ENCODE measurements at regions not wholly inside any gene's neighbourhood (a gene's known extent, or its start where the extent isn't known, plus 50 kb on each side); places are given as distances from the start of the nearest gene placed in this dataset.

GRCh38 chr9:26605367-26605766 lies 287.2 kb downstream of the CAAP1 start:
- Histone ChIP-seq H3K27ac (ENCODE audit: low read depth, low read length) (no peak overlapping the region), H3K4me1 (ENCODE audit: insufficient read depth, low read length) (no peaks in the 10 kb centered on the region), H3K36me3 (ENCODE audit: insufficient read depth, low read length) (no peaks in the 10 kb centered on the region), H3K9me3 (ENCODE audit: low read length) (no peaks in the 10 kb centered on the region), H3K9ac (ENCODE audit: low read length) (no peak overlapping the region), H3K4me3 (ENCODE audit: low read depth in 1 of 2, low read length in 2 of 2) (no peak overlapping the region), H3K27me3 (ENCODE audit: control insufficient read depth in 1 of 2, insufficient read depth in 2 of 2, low read length in 2 of 2) (no peaks in the 10 kb centered on the region)

DNA sequence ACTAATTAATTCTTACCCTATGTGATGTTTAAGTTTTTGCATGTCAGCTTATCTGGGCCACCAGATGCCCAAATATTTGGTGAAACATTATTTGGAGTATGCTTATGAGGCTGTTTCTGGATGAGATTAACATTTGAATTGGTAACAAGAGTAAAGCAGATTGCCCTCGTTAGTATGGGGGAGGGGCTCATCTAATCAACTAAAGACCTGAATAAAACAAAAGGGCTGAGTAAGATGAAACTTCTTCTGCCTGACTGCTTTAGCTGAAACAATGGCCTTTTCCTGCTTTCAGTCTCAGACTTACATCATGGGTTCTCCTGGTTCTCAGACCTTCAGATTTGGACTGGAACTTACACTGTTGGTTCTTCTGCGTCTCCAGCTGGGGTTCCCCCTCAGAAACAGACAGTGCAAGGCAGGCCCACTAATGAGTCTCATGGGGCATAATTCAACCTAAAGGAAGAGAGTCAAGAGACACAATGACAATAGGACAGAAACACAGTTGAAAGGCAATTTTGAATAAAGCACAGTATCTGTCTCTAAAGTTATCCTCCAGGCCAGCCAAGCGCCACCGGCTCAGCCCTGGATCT lies 288.4 kb downstream of the CAAP1 start:
- no peaks in the 10 kb centered on the region for H3K4me1 ChIP-seq (ENCODE audit: insufficient read depth, low read length)
- H3K9ac ChIP-seq (ENCODE audit: low read length) = no peak overlapping the region
- no peaks in the 10 kb centered on the region for H3K27me3 ChIP-seq (ENCODE audit: control insufficient read depth in 1 of 2, insufficient read depth in 2 of 2, low read length in 2 of 2)
- H3K4me3 ChIP-seq (ENCODE audit: low read depth in 1 of 2, low read length in 2 of 2) = no peak overlapping the region
- H3K9me3 ChIP-seq (ENCODE audit: low read length) = no peaks in the 10 kb centered on the region
- H3K27ac ChIP-seq (ENCODE audit: low read depth, low read length) = no peak overlapping the region
- H3K36me3 ChIP-seq (ENCODE audit: insufficient read depth, low read length) = no peaks in the 10 kb centered on the region

- Histone ChIP-seq H3K27ac (ENCODE audit: low read depth, low read length) (no peak overlapping the region), H3K36me3 (ENCODE audit: insufficient read depth, low read length) (no peaks in the 10 kb centered on the region), H3K4me3 (ENCODE audit: low read depth in 1 of 2, low read length in 2 of 2) (no peak overlapping the region), H3K4me1 (ENCODE audit: insufficient read depth, low read length) (no peaks in the 10 kb centered on the region), H3K9ac (ENCODE audit: low read length) (no peak overlapping the region), H3K27me3 (ENCODE audit: control insufficient read depth in 1 of 2, insufficient read depth in 2 of 2, low read length in 2 of 2) (no peaks in the 10 kb centered on the region), H3K9me3 (ENCODE audit: low read length) (no peaks in the 10 kb centered on the region)
Measured at GRCh38 chr9:26603617-26604016, 289.0 kb downstream of the CAAP1 start.

GRCh38 chr9:26597542-26598149 lies 295.0 kb downstream of the CAAP1 start:
- Histone ChIP-seq H3K4me3 (ENCODE audit: low read depth in 1 of 2, low read length in 2 of 2) (no peak overlapping the region), H3K9me3 (ENCODE audit: low read length) (no peaks in the 10 kb centered on the region), H3K9ac (ENCODE audit: low read length) (no peak overlapping the region), H3K27ac (ENCODE audit: low read depth, low read length) (no peak overlapping the region), H3K36me3 (ENCODE audit: insufficient read depth, low read length) (no peaks in the 10 kb centered on the region), H3K4me1 (ENCODE audit: insufficient read depth, low read length) (no peaks in the 10 kb centered on the region), H3K27me3 (ENCODE audit: control insufficient read depth in 1 of 2, insufficient read depth in 2 of 2, low read length in 2 of 2) (no peaks in the 10 kb centered on the region)

- Histone ChIP-seq H3K4me3 (ENCODE audit: low read depth in 1 of 2, low read length in 2 of 2) (no peak overlapping the region), H3K36me3 (ENCODE audit: insufficient read depth, low read length) (no peaks in the 10 kb centered on the region), H3K9ac (ENCODE audit: low read length) (no peak overlapping the region), H3K27ac (ENCODE audit: low read depth, low read length) (no peak overlapping the region), H3K27me3 (ENCODE audit: control insufficient read depth in 1 of 2, insufficient read depth in 2 of 2, low read length in 2 of 2) (no peaks in the 10 kb centered on the region), H3K4me1 (ENCODE audit: insufficient read depth, low read length) (no peaks in the 10 kb centered on the region), H3K9me3 (ENCODE audit: low read length) (no peaks in the 10 kb centered on the region)
Measured at GRCh38 chr9:26579056-26579455, 313.5 kb downstream of the CAAP1 start.

- Histone ChIP-seq H3K4me3 (ENCODE audit: low read depth in 1 of 2, low read length in 2 of 2) (no peak overlapping the region), H3K27me3 (ENCODE audit: control insufficient read depth in 1 of 2, insufficient read depth in 2 of 2, low read length in 2 of 2) (no peaks in the 10 kb centered on the region), H3K4me1 (ENCODE audit: insufficient read depth, low read length) (no peaks in the 10 kb centered on the region), H3K9ac (ENCODE audit: low read length) (no peak overlapping the region), H3K27ac (ENCODE audit: low read depth, low read length) (no peak overlapping the region), H3K9me3 (ENCODE audit: low read length) (no peaks in the 10 kb centered on the region), H3K36me3 (ENCODE audit: insufficient read depth, low read length) (no peaks in the 10 kb centered on the region)
Measured at GRCh38 chr9:26574898-26575440, 317.6 kb downstream of the CAAP1 start.

- Histone ChIP-seq H3K4me1 (ENCODE audit: insufficient read depth, low read length) (no peaks in the 10 kb centered on the region), H3K27ac (ENCODE audit: low read depth, low read length) (no peak overlapping the region), H3K4me3 (ENCODE audit: low read depth in 1 of 2, low read length in 2 of 2) (no peak overlapping the region), H3K9ac (ENCODE audit: low read length) (no peak overlapping the region), H3K36me3 (ENCODE audit: insufficient read depth, low read length) (no peaks in the 10 kb centered on the region), H3K9me3 (ENCODE audit: low read length) (no peaks in the 10 kb centered on the region), H3K27me3 (ENCODE audit: control insufficient read depth in 1 of 2, insufficient read depth in 2 of 2, low read length in 2 of 2) (no peaks in the 10 kb centered on the region)
Measured at GRCh38 chr9:26574256-26574655, 318.3 kb downstream of the CAAP1 start.

DNA sequence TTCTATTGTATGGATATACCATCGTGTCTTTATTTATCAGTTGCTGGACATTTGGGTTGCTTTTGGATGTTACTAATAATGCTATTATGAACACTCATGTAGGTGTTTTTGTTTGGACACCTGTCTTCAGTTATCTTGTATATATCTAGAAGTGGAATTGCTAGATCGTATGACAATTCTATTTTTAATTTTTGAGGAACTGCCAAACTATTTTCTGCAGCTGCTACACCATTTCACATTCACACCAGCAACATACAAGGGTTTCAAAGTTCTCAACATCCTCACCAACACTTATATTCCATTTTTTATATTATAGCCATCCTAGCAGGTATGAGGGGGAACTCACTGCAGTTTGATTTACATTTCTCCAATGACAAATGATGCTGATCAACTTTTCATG lies 324.6 kb downstream of the CAAP1 start:
- no peaks in the 10 kb centered on the region for H3K27me3 ChIP-seq (ENCODE audit: control insufficient read depth in 1 of 2, insufficient read depth in 2 of 2, low read length in 2 of 2)

DNA sequence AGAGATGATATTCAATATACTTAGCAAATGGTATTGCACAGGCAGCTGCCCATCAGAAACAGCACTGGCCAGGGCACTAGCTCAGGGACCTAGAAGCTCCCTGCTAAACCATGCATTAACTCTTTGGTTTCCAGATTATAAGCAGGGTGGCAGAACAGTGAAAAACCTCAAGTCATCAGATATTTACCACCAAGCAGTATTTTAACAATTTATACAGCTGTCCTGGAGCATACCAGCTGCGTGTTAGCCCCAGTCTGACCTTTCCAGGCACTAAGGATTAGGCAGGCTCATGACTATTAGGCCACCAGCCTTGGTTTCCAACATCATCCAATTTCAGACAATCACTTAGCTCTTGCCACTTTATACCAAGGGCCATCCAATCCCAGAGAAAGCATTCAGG lies 326.5 kb downstream of the CAAP1 start:
- H3K4me3 ChIP-seq (ENCODE audit: low read depth in 1 of 2, low read length in 2 of 2) = no peak overlapping the region
- H3K4me1 ChIP-seq (ENCODE audit: insufficient read depth, low read length) = no peaks in the 10 kb centered on the region
- no peaks in the 10 kb centered on the region for H3K36me3 ChIP-seq (ENCODE audit: insufficient read depth, low read length)
- H3K9me3 ChIP-seq (ENCODE audit: low read length) = no peaks in the 10 kb centered on the region
- H3K27me3 ChIP-seq (ENCODE audit: control insufficient read depth in 1 of 2, insufficient read depth in 2 of 2, low read length in 2 of 2) = no peaks in the 10 kb centered on the region
- no peak overlapping the region for H3K27ac ChIP-seq (ENCODE audit: low read depth, low read length)
- H3K9ac ChIP-seq (ENCODE audit: low read length) = no peak overlapping the region

More for the DNA sequence above, 324.6 kb downstream of the CAAP1 start:
- no peaks in the 10 kb centered on the region for H3K4me1 ChIP-seq (ENCODE audit: insufficient read depth, low read length)
- H3K4me3 ChIP-seq (ENCODE audit: low read depth in 1 of 2, low read length in 2 of 2) = no peak overlapping the region
- H3K9ac ChIP-seq (ENCODE audit: low read length) = no peak overlapping the region
- H3K9me3 ChIP-seq (ENCODE audit: low read length) = no peaks in the 10 kb centered on the region
- no peaks in the 10 kb centered on the region for H3K36me3 ChIP-seq (ENCODE audit: insufficient read depth, low read length)
- no peak overlapping the region for H3K27ac ChIP-seq (ENCODE audit: low read depth, low read length)

DNA sequence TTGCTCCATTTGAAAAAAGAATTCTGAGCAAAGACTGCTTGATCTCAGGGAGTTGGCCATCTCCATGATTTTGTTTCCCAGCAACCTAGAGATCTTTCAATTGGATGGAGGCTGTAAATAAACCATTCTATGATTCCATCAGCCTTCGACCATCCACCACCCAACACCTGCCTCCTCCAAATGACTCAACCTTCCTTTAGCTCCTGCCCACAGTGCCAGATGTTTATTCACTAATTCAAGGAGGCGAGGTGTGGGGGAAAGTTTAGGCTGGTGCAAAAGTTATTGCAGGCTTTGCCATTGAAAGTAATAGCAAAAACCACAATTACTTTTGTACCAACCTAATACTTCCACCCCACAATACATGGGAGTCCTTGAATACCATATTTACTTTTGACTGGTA lies 327.5 kb downstream of the CAAP1 start:
- no peaks in the 10 kb centered on the region for H3K36me3 ChIP-seq (ENCODE audit: insufficient read depth, low read length)
- no peaks in the 10 kb centered on the region for H3K4me1 ChIP-seq (ENCODE audit: insufficient read depth, low read length)
- no peak overlapping the region for H3K4me3 ChIP-seq (ENCODE audit: low read depth in 1 of 2, low read length in 2 of 2)
- H3K9ac ChIP-seq (ENCODE audit: low read length) = no peak overlapping the region
- H3K27me3 ChIP-seq (ENCODE audit: control insufficient read depth in 1 of 2, insufficient read depth in 2 of 2, low read length in 2 of 2) = no peaks in the 10 kb centered on the region
- no peaks in the 10 kb centered on the region for H3K9me3 ChIP-seq (ENCODE audit: low read length)
- no peak overlapping the region for H3K27ac ChIP-seq (ENCODE audit: low read depth, low read length)

GRCh38 chr9:26562338-26562737 lies 330.3 kb downstream of the CAAP1 start:
- no peaks in the 10 kb centered on the region for H3K36me3 ChIP-seq (ENCODE audit: insufficient read depth, low read length)

GRCh38 chr9:26561928-26562327 lies 330.7 kb downstream of the CAAP1 start:
- no peaks in the 10 kb centered on the region for H3K27me3 ChIP-seq (ENCODE audit: control insufficient read depth in 1 of 2, insufficient read depth in 2 of 2, low read length in 2 of 2)
- no peaks in the 10 kb centered on the region for H3K4me1 ChIP-seq (ENCODE audit: insufficient read depth, low read length)
- no peaks in the 10 kb centered on the region for H3K9me3 ChIP-seq (ENCODE audit: low read length)
- H3K9ac ChIP-seq (ENCODE audit: low read length) = no peak overlapping the region
- H3K27ac ChIP-seq (ENCODE audit: low read depth, low read length) = no peak overlapping the region
- no peaks in the 10 kb centered on the region for H3K36me3 ChIP-seq (ENCODE audit: insufficient read depth, low read length)
- H3K4me3 ChIP-seq (ENCODE audit: low read depth in 1 of 2, low read length in 2 of 2) = no peak overlapping the region

More at GRCh38 chr9:26562338-26562737, 330.3 kb downstream of the CAAP1 start:
- Histone ChIP-seq H3K27me3 (ENCODE audit: control insufficient read depth in 1 of 2, insufficient read depth in 2 of 2, low read length in 2 of 2) (no peaks in the 10 kb centered on the region), H3K9me3 (ENCODE audit: low read length) (no peaks in the 10 kb centered on the region), H3K4me1 (ENCODE audit: insufficient read depth, low read length) (no peaks in the 10 kb centered on the region), H3K4me3 (ENCODE audit: low read depth in 1 of 2, low read length in 2 of 2) (no peak overlapping the region), H3K9ac (ENCODE audit: low read length) (no peak overlapping the region), H3K27ac (ENCODE audit: low read depth, low read length) (no peak overlapping the region)
